Neuronal stem cell (in vitro differentiated cells): ENCODE measurements at regions not wholly inside any gene's neighbourhood (a gene's known extent, or its start where the extent isn't known, plus 50 kb on each side); places are given as distances from the start of the nearest gene placed in this dataset.

ENCODE experiments used
- DNase-seq: peaks from one replicate; pipeline ENCODE4 v3.0.0-alpha.2; 2013; ENCODE audit warnings: low spot score
- H2AFZ ChIP-seq: one replicate; pipeline ENCODE4 v1.6.1; 2013; ENCODE audit warnings: mild to moderate bottlenecking, low read length, inconsistent platforms
- H2AK5ac ChIP-seq: 2 replicates; pipeline ENCODE4 v1.6.1; 2013; ENCODE audit warnings: low read depth, mild to moderate bottlenecking, inconsistent platforms, low read length, moderate library complexity, mixed read lengths
- H2BK120ac ChIP-seq: 2 replicates; pipeline ENCODE4 v1.6.1; 2013; ENCODE audit warnings: low read depth, mild to moderate bottlenecking, inconsistent platforms, low read length, moderate library complexity, mixed read lengths
- H2BK12ac ChIP-seq: one replicate; pipeline ENCODE4 v1.6.1; 2013; ENCODE audit warnings: low read length, inconsistent platforms
- H2BK15ac ChIP-seq: 2 replicates; pipeline ENCODE4 v1.6.1; 2013; ENCODE audit warnings: mild to moderate bottlenecking, low read length, inconsistent platforms, mixed read lengths
- H2BK5ac ChIP-seq: one replicate; pipeline ENCODE4 v1.6.1; 2013; ENCODE audit warnings: inconsistent platforms, mild to moderate bottlenecking, low read length, moderate library complexity
- H3K14ac ChIP-seq: one replicate; pipeline ENCODE4 v1.6.1; 2013; ENCODE audit warnings: low read length, inconsistent platforms
- H3K18ac ChIP-seq: 2 replicates; pipeline ENCODE4 v1.6.1; 2013; ENCODE audit warnings: low read length, inconsistent platforms
- H3K23ac ChIP-seq: 2 replicates; pipeline ENCODE4 v1.6.1; 2013; ENCODE audit warnings: low read depth, mild to moderate bottlenecking, mixed read lengths, low read length, inconsistent platforms; ENCODE audit not compliant: poor library complexity
- H3K27ac ChIP-seq: replicated peaks from 3 replicates; pipeline ENCODE4 v1.5.1; 2013; ENCODE audit warnings: low read length, inconsistent platforms
- H3K27me3 ChIP-seq, 3 experiments: 2 replicates each; pipeline ENCODE4 v1.6.1; 2013; ENCODE audit warnings: low read length in 3 of 3, mild to moderate bottlenecking in 2 of 3, inconsistent platforms in 1 of 3, low read depth in 1 of 3, mixed read lengths in 1 of 3, moderate library complexity in 1 of 3; ENCODE audit not compliant: control insufficient read depth in 3 of 3, insufficient read depth in 3 of 3
- H3K36me3 ChIP-seq, 2 donors: replicated peaks in 1 of 2; 2 replicates each; pipeline ENCODE4 v1.6.1; 2013; ENCODE audit warnings: low read length in 2 of 2; ENCODE audit not compliant: control insufficient read depth in 2 of 2, insufficient read depth in 2 of 2
- H3K4ac ChIP-seq: 2 replicates; pipeline ENCODE4 v1.6.1; 2013; ENCODE audit warnings: inconsistent platforms, mild to moderate bottlenecking, low read length, moderate library complexity
- H3K4me1 ChIP-seq, 2 donors: 1 replicate in 1 of 2; 2 replicates in 1 of 2; pipeline ENCODE4 v1.6.1; 2013; ENCODE audit warnings: low read length in 2 of 2, low read depth in 1 of 2; ENCODE audit not compliant: control insufficient read depth in 2 of 2, insufficient read depth in 1 of 2
- H3K4me2 ChIP-seq: one replicate; pipeline ENCODE4 v1.6.1; 2013; ENCODE audit warnings: mild to moderate bottlenecking, low read length, inconsistent platforms; ENCODE audit not compliant: insufficient read depth, poor library complexity, severe bottlenecking
- H3K4me3 ChIP-seq, 2 donors: 2 replicates each; pipeline ENCODE4 v1.5.1; 2013; ENCODE audit warnings: low read length in 2 of 2, mild to moderate bottlenecking in 2 of 2, inconsistent platforms in 1 of 2, moderate library complexity in 1 of 2
- H3K79me1 ChIP-seq: one replicate; pipeline ENCODE4 v1.6.1; 2013; ENCODE audit warnings: low read depth, mild to moderate bottlenecking, inconsistent platforms, low read length, moderate library complexity
- H3K9ac ChIP-seq: one replicate; pipeline ENCODE4 v1.6.1; 2013; ENCODE audit warnings: mild to moderate bottlenecking, low read depth, low read length, inconsistent platforms; ENCODE audit not compliant: poor library complexity
- H3K9me3 ChIP-seq, 2 donors: replicated peaks in 1 of 2; 2 replicates each; pipeline versions ENCODE3 to v1.6.1; 2013; ENCODE audit warnings: low read length in 2 of 2, mild to moderate bottlenecking in 2 of 2, inconsistent platforms in 1 of 2, low read depth in 1 of 2, mixed read lengths in 1 of 2, moderate library complexity in 1 of 2; ENCODE audit not compliant: control insufficient read depth in 2 of 2, insufficient read depth in 1 of 2
- H4K8ac ChIP-seq: one replicate; pipeline ENCODE4 v1.6.1; 2013; ENCODE audit warnings: low read depth, mild to moderate bottlenecking, inconsistent platforms, low read length, moderate library complexity
- H4K91ac ChIP-seq: one replicate; pipeline ENCODE4 v1.6.1; 2013; ENCODE audit warnings: low read length, low read depth, mild to moderate bottlenecking, inconsistent platforms; ENCODE audit not compliant: poor library complexity
- WGBS, 2 donors: extraction: QIAGEN DNeasy Blood & Tissue Kit; methylation state at CpG; one replicate each; pipeline ENCODE4 v1.1.7; 2013; ENCODE audit warnings: missing lambda C conversion rate in 2 of 2, mixed read lengths in 1 of 2; ENCODE audit not compliant: insufficient read length in 2 of 2, insufficient replicate concordance in 1 of 2; ENCODE audit errors: extremely low coverage in 2 of 2; 5-methylcytosine and 5-hydroxymethylcytosine counted together

GRCh38 chr3:107992976-107993684 lies 97.7 kb downstream of the CD47 start:
- H2BK120ac ChIP-seq = no peak overlapping the region
- no peak overlapping the region for H3K4ac ChIP-seq
- H3K14ac ChIP-seq = no peak overlapping the region
- no peaks in the 10 kb centered on the region for H3K79me1 ChIP-seq
- H4K8ac ChIP-seq = no peak overlapping the region
- no peaks in the 10 kb centered on the region for H3K36me3 ChIP-seq
- no peak overlapping the region for H2BK15ac ChIP-seq
- no peak overlapping the region for H3K23ac ChIP-seq
- no peak for DNase-seq
- H3K27ac ChIP-seq = no peak overlapping the region
- peaks cover 0 to 2% of the 10 kb centered on the region in 2 donors for H3K4me1 ChIP-seq
- no peak overlapping the region for H4K91ac ChIP-seq
- no peaks in the 10 kb centered on the region for H3K27me3 ChIP-seq
- no CpG with 5 or more reads among the region's 9 CpGs for WGBS, 2 donors
- no peak overlapping the region for H3K4me3 ChIP-seq
- no peak overlapping the region for H2BK12ac ChIP-seq
- peaks cover 0 to 2% of the 10 kb centered on the region in 2 donors for H3K9me3 ChIP-seq
- H3K18ac ChIP-seq = peak overlapping the region; percentile 19
- no peak overlapping the region for H2BK5ac ChIP-seq
- peak overlapping the region; percentile 61 for H2AK5ac ChIP-seq
- H3K4me2 ChIP-seq = no peak overlapping the region
- H3K9ac ChIP-seq = no peak overlapping the region
- no peak overlapping the region for H2AFZ ChIP-seq

- peak overlapping the region; percentile 41 for H3K18ac ChIP-seq
- H3K4me1 ChIP-seq = peaks cover 2 to 8% of the 10 kb centered on the region in 2 donors
- no peak overlapping the region for H4K91ac ChIP-seq
- H3K23ac ChIP-seq = no peak overlapping the region
- H3K27ac ChIP-seq = no peak overlapping the region
- H4K8ac ChIP-seq = no peak overlapping the region
- no peaks in the 10 kb centered on the region for H3K36me3 ChIP-seq
- H3K4ac ChIP-seq = no peak overlapping the region
- no peak overlapping the region for H2BK5ac ChIP-seq
- H3K9ac ChIP-seq = no peak overlapping the region
- H2BK15ac ChIP-seq = no peak overlapping the region
- no peak overlapping the region for H2BK120ac ChIP-seq
- H2BK12ac ChIP-seq = no peak overlapping the region
- DNase-seq = no peak
- peaks cover 0 to 2% of the 10 kb centered on the region in 2 donors for H3K9me3 ChIP-seq
- H3K4me2 ChIP-seq = no peak overlapping the region
- H2AK5ac ChIP-seq = no peak overlapping the region
- H3K14ac ChIP-seq = no peak overlapping the region
- H3K4me3 ChIP-seq = no peak overlapping the region
- H3K27me3 ChIP-seq = no peaks in the 10 kb centered on the region
- no CpG with 5 or more reads among the region's 5 CpGs for WGBS, 2 donors
- no peaks in the 10 kb centered on the region for H3K79me1 ChIP-seq
- H2AFZ ChIP-seq = no peak overlapping the region
Observed at GRCh38 chr3:107990926-107991325, 99.9 kb downstream of the CD47 start.

GRCh38 chr3:107990433-107990832 lies 100.4 kb downstream of the CD47 start:
- no peak overlapping the region for H2BK15ac ChIP-seq
- H3K9ac ChIP-seq = no peak overlapping the region
- no peak overlapping the region for H3K4ac ChIP-seq
- no peak overlapping the region for H2AK5ac ChIP-seq
- no peak overlapping the region for H2AFZ ChIP-seq
- no peak overlapping the region for H3K18ac ChIP-seq
- no peak overlapping the region for H4K91ac ChIP-seq
- no peaks in the 10 kb centered on the region for H3K79me1 ChIP-seq
- H3K27ac ChIP-seq = no peak overlapping the region
- H3K4me2 ChIP-seq = no peak overlapping the region
- no peak for DNase-seq
- whole genome bisulfite sequencing, 2 donors = no CpG with 5 or more reads among the region's 6 CpGs
- H3K14ac ChIP-seq = no peak overlapping the region
- no peak overlapping the region for H3K4me3 ChIP-seq
- no peaks in the 10 kb centered on the region for H3K36me3 ChIP-seq
- no peaks in the 10 kb centered on the region for H3K27me3 ChIP-seq
- no peak overlapping the region for H2BK12ac ChIP-seq
- no peak overlapping the region for H2BK5ac ChIP-seq
- H3K23ac ChIP-seq = no peak overlapping the region
- no peak overlapping the region for H4K8ac ChIP-seq
- H2BK120ac ChIP-seq = no peak overlapping the region
- H3K4me1 ChIP-seq = peaks cover 2 to 10% of the 10 kb centered on the region in 2 donors
- H3K9me3 ChIP-seq = peaks cover 0 to 2% of the 10 kb centered on the region in 2 donors

- Histone ChIP-seq H3K4ac (no peak overlapping the region), H4K8ac (no peak overlapping the region), H3K18ac (no peak overlapping the region), H3K14ac (no peak overlapping the region), H3K27me3 (no peaks in the 10 kb centered on the region), H3K23ac (no peak overlapping the region), H2AK5ac (no peak overlapping the region), H3K79me1 (no peaks in the 10 kb centered on the region), H2BK12ac (no peak overlapping the region), H2AFZ (no peak overlapping the region), H3K9me3 (peaks cover 0 to 2% of the 10 kb centered on the region in 2 donors), H3K36me3 (no peaks in the 10 kb centered on the region), H3K4me1 (peaks cover 2 to 12% of the 10 kb centered on the region in 2 donors), H3K4me3 (no peak overlapping the region), H4K91ac (no peak overlapping the region), H3K27ac (no peak overlapping the region), H3K9ac (no peak overlapping the region), H2BK15ac (no peak overlapping the region), H2BK120ac (no peak overlapping the region), H2BK5ac (no peak overlapping the region), H3K4me2 (no peak overlapping the region)
- WGBS, 2 donors = no CpG with 5 or more reads among the region's 4 CpGs
- DNase-seq = no peak
Observed at GRCh38 chr3:107989661-107990060, 101.2 kb downstream of the CD47 start.
